CD4-positive, CD25-positive, alpha-beta regulatory T cell (primary cell): ENCODE measurements at regions not wholly inside any gene's neighbourhood (a gene's known extent, or its start where the extent isn't known, plus 50 kb on each side); places are given as distances from the start of the nearest gene placed in this dataset.

Source experiments
- ATAC-seq, 2 donors: fragments of 150-1000 bp; cut with Tn5 transposase; one replicate each; pipeline ENCODE4 v1.10.0; 2021; ENCODE audit warnings: low read depth in 2 of 2, moderate number of reproducible peaks in 2 of 2, moderate library complexity in 1 of 2
- DNase-seq, 3 donors: peaks; one replicate each; pipeline versions ENCODE4 v3.0.0 to v3.0.0-alpha.2; 2012 to 2022; ENCODE audit warnings: mixed read lengths in 1 of 3
- H3K27ac ChIP-seq: one replicate; pipeline ENCODE4 v1.7.0; 2013; ENCODE audit warnings: mild to moderate bottlenecking, low read length; ENCODE audit not compliant: insufficient read depth, poor library complexity, severe bottlenecking
- H3K27me3 ChIP-seq: one replicate; pipeline ENCODE4 v1.7.0; 2013; ENCODE audit warnings: low read length; ENCODE audit not compliant: control insufficient read depth, insufficient read depth
- H3K36me3 ChIP-seq: one replicate; pipeline ENCODE4 v1.7.0; 2013; ENCODE audit warnings: mild to moderate bottlenecking, low read length, moderate library complexity; ENCODE audit not compliant: control insufficient read depth, insufficient read depth
- H3K4me1 ChIP-seq: 2 replicates; pipeline ENCODE4 v1.7.0; 2013; ENCODE audit warnings: mild to moderate bottlenecking, low read length; ENCODE audit not compliant: insufficient read depth, control insufficient read depth, poor library complexity, severe bottlenecking
- H3K4me3 ChIP-seq: one replicate; pipeline ENCODE4 v1.7.0; 2013; ENCODE audit warnings: low read depth, mild to moderate bottlenecking, low read length, moderate library complexity
- H3K9me3 ChIP-seq, 2 experiments: 1 replicate in 1 of 2; 2 replicates in 1 of 2; pipeline ENCODE4 v1.7.0; 2013; ENCODE audit warnings: low read length in 2 of 2, mild to moderate bottlenecking in 1 of 2, moderate library complexity in 1 of 2; ENCODE audit not compliant: control insufficient read depth in 2 of 2
- H3K27ac Mint-ChIP-seq, 3 donors: one replicate each; pipeline ENCODE4 v1.8.0; 2020 to 2022; ENCODE audit warnings: mild to moderate bottlenecking in 3 of 3, mixed read lengths in 3 of 3, moderate library complexity in 2 of 3
- H3K27me3 Mint-ChIP-seq: one replicate; pipeline ENCODE4 v1.8.0; 2022; ENCODE audit warnings: mild to moderate bottlenecking, mixed read lengths
- H3K36me3 Mint-ChIP-seq: one replicate; pipeline ENCODE4 v1.8.0; 2020; ENCODE audit warnings: mixed read lengths
- H3K4me1 Mint-ChIP-seq, 4 donors: one replicate each; pipeline ENCODE4 v1.8.0; 2020 to 2022; ENCODE audit warnings: mixed read lengths in 4 of 4, mild to moderate bottlenecking in 1 of 4
- H3K4me3 Mint-ChIP-seq, 4 donors: one replicate each; pipeline ENCODE4 v1.8.0; 2020 to 2022; ENCODE audit warnings: mild to moderate bottlenecking in 4 of 4, mixed read lengths in 4 of 4, moderate library complexity in 3 of 4
- H3K9me3 Mint-ChIP-seq, 7 donors: one replicate each; pipeline ENCODE4 v1.8.0; 2020 to 2022; ENCODE audit warnings: mixed read lengths in 7 of 7, mild to moderate bottlenecking in 3 of 7, moderate library complexity in 2 of 7

DNA sequence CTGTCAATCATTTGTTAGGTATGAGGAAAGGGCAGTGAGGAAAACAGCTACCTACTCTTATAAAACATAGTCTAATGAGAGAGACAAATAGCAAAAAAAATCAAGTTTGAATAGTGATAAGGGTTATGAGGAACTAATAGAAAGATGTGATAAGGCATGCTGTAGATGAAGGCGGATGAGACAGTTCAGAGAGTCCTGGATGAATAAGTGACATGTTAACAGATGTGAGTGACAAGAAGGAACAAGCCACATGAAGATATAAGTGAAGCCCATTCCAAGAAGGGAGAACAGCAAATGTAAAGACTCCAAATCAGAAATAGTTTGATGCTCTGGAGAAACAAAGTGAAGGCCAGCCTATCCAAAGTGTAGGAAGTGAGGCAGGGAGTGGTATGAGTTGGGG, 154.1 kb upstream of the SYT10 start:
- Histone ChIP-seq H3K27ac (no peak overlapping the region), H3K36me3 (no peaks in the 10 kb centered on the region), H3K27me3 (no peaks in the 10 kb centered on the region), H3K4me3 (no peak overlapping the region), H3K4me1 (no peaks in the 10 kb centered on the region), H3K9me3 (no peaks in the 10 kb centered on the region)
- peaks cover 0 to 4% (median 2%) of the 10 kb centered on the region in 7 donors for H3K9me3 Mint-ChIP-seq
- no peak overlapping the region for H3K4me3 Mint-ChIP-seq
- H3K27me3 Mint-ChIP-seq: no peaks in the 10 kb centered on the region
- ATAC-seq (no peak), DNase-seq (no peak)
- H3K27ac Mint-ChIP-seq: no peak overlapping the region
- no peaks in the 10 kb centered on the region for H3K36me3 Mint-ChIP-seq
- no peaks in the 10 kb centered on the region for H3K4me1 Mint-ChIP-seq

GRCh38 chr12:33596061-33596460, 156.4 kb upstream of the SYT10 start:
- no peak overlapping the region for H3K27ac ChIP-seq
- Mint-ChIP-seq H3K4me1 (no peaks in the 10 kb centered on the region), H3K27ac (no peak overlapping the region), H3K36me3 (no peaks in the 10 kb centered on the region), H3K4me3 (no peak overlapping the region), H3K9me3 (peaks cover 0 to 2% (median 2%) of the 10 kb centered on the region in 7 donors), H3K27me3 (no peaks in the 10 kb centered on the region)
- H3K4me3 ChIP-seq: no peak overlapping the region
- H3K4me1 ChIP-seq: no peaks in the 10 kb centered on the region
- no peaks in the 10 kb centered on the region for H3K27me3 ChIP-seq
- no peak for ATAC-seq
- no peaks in the 10 kb centered on the region for H3K36me3 ChIP-seq
- DNase-seq: no peak
- no peaks in the 10 kb centered on the region for H3K9me3 ChIP-seq

DNA sequence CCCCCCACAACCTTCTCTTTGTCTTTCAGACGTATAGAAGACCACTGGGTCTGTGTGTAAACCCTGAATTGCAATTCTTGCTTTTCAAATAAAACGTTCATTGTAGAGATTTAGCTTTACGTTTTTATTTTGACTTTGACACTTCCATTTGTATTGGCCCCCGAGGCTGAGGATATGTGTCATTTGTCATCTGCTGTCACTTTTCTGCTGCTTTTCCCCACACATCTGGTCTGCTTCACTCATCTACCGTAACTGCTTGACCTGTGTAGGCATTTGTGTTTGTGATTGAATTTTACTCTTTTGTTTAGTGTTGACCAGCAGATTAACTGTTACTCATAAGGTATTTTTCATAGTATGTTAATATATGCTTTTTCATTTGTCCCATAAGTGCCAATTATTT, 157.2 kb upstream of the SYT10 start:
- no peaks in the 10 kb centered on the region for H3K9me3 ChIP-seq
- H3K27ac ChIP-seq: no peak overlapping the region
- no peaks in the 10 kb centered on the region for H3K36me3 ChIP-seq
- no peaks in the 10 kb centered on the region for H3K4me1 ChIP-seq
- DNase-seq (no peak), ATAC-seq (no peak)
- Mint-ChIP-seq H3K4me3 (no peak overlapping the region), H3K36me3 (no peaks in the 10 kb centered on the region), H3K27me3 (no peaks in the 10 kb centered on the region), H3K4me1 (no peaks in the 10 kb centered on the region), H3K27ac (no peak overlapping the region), H3K9me3 (peaks cover 0 to 6% (median 2%) of the 10 kb centered on the region in 7 donors)
- H3K27me3 ChIP-seq: no peaks in the 10 kb centered on the region
- no peak overlapping the region for H3K4me3 ChIP-seq

DNA sequence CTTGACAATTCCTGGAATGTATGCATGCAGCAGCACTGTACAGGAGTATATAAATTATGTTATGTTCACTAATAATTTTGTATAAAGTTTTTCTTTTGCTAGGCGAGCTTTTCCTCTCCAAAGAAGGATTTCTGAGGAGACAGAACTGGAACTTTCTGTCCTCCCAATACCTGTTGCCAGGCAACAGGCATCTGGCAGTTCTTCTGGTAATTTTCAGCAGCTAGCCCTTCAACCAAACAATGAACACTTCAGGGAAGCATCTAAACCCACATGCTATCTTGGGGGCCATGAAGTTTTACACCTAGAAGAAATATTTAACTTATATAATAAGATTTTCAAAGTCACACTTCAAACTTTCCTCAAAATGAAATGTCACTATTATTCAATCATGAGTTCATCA, 162.9 kb upstream of the SYT10 start:
- no peak overlapping the region for H3K27ac ChIP-seq
- no peaks in the 10 kb centered on the region for H3K27me3 Mint-ChIP-seq
- H3K4me3 ChIP-seq: no peak overlapping the region
- peaks cover 0 to 6% (median 0%) of the 10 kb centered on the region in 7 donors for H3K9me3 Mint-ChIP-seq
- H3K36me3 ChIP-seq: no peaks in the 10 kb centered on the region
- no peak overlapping the region for H3K4me3 Mint-ChIP-seq
- no peaks in the 10 kb centered on the region for H3K9me3 ChIP-seq
- H3K27me3 ChIP-seq: no peaks in the 10 kb centered on the region
- H3K4me1 Mint-ChIP-seq: no peaks in the 10 kb centered on the region
- DNase-seq (no peak), ATAC-seq (no peak)
- no peaks in the 10 kb centered on the region for H3K36me3 Mint-ChIP-seq
- H3K27ac Mint-ChIP-seq: no peak overlapping the region
- H3K4me1 ChIP-seq: no peaks in the 10 kb centered on the region

- Mint-ChIP-seq H3K4me1 (no peaks in the 10 kb centered on the region), H3K27ac (no peak overlapping the region), H3K27me3 (no peaks in the 10 kb centered on the region), H3K4me3 (no peak overlapping the region), H3K36me3 (no peaks in the 10 kb centered on the region), H3K9me3 (peaks cover 0 to 8% (median 0%) of the 10 kb centered on the region in 7 donors)
- Histone ChIP-seq H3K4me1 (no peaks in the 10 kb centered on the region), H3K27me3 (no peaks in the 10 kb centered on the region), H3K36me3 (no peaks in the 10 kb centered on the region), H3K4me3 (no peak overlapping the region), H3K27ac (no peak overlapping the region), H3K9me3 (no peaks in the 10 kb centered on the region)
- no peak for DNase-seq
- ATAC-seq: no peak
Observed at GRCh38 chr12:33605757-33606156, 166.1 kb upstream of the SYT10 start.

- H3K4me1 ChIP-seq: no peaks in the 10 kb centered on the region
- Mint-ChIP-seq H3K4me3 (no peak overlapping the region), H3K36me3 (no peaks in the 10 kb centered on the region), H3K27ac (no peak overlapping the region), H3K9me3 (peaks cover 0 to 5% (median 2%) of the 10 kb centered on the region in 7 donors), H3K27me3 (no peaks in the 10 kb centered on the region), H3K4me1 (no peaks in the 10 kb centered on the region)
- no peak for ATAC-seq
- H3K4me3 ChIP-seq: no peak overlapping the region
- no peaks in the 10 kb centered on the region for H3K9me3 ChIP-seq
- no peaks in the 10 kb centered on the region for H3K27me3 ChIP-seq
- no peak overlapping the region for H3K27ac ChIP-seq
- DNase-seq: no peak
- no peaks in the 10 kb centered on the region for H3K36me3 ChIP-seq
Observed at GRCh38 chr12:33609910-33610309, 170.3 kb upstream of the SYT10 start.

DNA sequence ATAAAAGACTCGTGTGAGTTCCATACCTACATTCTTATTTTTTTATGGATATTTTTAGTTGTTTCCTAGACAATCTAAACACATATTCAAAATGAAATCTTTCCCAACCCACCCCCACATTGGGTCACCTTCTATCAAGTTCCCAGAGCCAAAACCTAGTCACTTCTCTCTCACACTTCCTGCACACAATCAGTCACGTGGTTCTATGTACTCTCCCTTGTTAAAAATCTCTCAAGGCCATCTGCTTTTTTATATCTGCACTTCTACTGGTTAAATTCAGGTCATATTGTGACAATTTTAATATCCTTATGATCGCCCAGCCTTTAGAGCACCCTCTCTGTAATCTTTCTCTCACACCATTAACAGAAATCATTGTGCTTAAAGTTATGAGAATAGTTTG, 175.0 kb upstream of the SYT10 start:
- Histone ChIP-seq H3K27me3 (no peaks in the 10 kb centered on the region), H3K36me3 (no peaks in the 10 kb centered on the region), H3K4me1 (no peaks in the 10 kb centered on the region), H3K4me3 (no peak overlapping the region), H3K9me3 (peaks cover 2 to 6% of the 10 kb centered on the region in 2 experiments), H3K27ac (no peak overlapping the region)
- Mint-ChIP-seq H3K36me3 (no peaks in the 10 kb centered on the region), H3K27me3 (no peaks in the 10 kb centered on the region), H3K27ac (no peak overlapping the region), H3K4me1 (no peaks in the 10 kb centered on the region), H3K4me3 (no peak overlapping the region), H3K9me3 (peaks cover 0 to 19% (median 2%) of the 10 kb centered on the region in 7 donors)
- DNase-seq (no peak), ATAC-seq (no peak)

GRCh38 chr12:33617218-33617617, 177.6 kb upstream of the SYT10 start:
- Mint-ChIP-seq H3K27me3 (no peaks in the 10 kb centered on the region), H3K36me3 (no peaks in the 10 kb centered on the region), H3K9me3 (peaks cover 0 to 18% (median 3%) of the 10 kb centered on the region in 7 donors), H3K4me3 (no peak overlapping the region), H3K27ac (no peak overlapping the region), H3K4me1 (no peaks in the 10 kb centered on the region)
- H3K27me3 ChIP-seq: no peaks in the 10 kb centered on the region
- H3K4me3 ChIP-seq: no peak overlapping the region
- H3K36me3 ChIP-seq: no peaks in the 10 kb centered on the region
- H3K4me1 ChIP-seq: no peaks in the 10 kb centered on the region
- no peak for DNase-seq
- peaks cover 2 to 6% of the 10 kb centered on the region in 2 experiments for H3K9me3 ChIP-seq
- no peak overlapping the region for H3K27ac ChIP-seq
- no peak for ATAC-seq
